ENCODE measurements at regions not wholly inside any gene's neighbourhood (a gene's known extent, or its start where the extent isn't known, plus 50 kb on each side); places are given as distances from the start of the nearest gene placed in this dataset.

DNA sequence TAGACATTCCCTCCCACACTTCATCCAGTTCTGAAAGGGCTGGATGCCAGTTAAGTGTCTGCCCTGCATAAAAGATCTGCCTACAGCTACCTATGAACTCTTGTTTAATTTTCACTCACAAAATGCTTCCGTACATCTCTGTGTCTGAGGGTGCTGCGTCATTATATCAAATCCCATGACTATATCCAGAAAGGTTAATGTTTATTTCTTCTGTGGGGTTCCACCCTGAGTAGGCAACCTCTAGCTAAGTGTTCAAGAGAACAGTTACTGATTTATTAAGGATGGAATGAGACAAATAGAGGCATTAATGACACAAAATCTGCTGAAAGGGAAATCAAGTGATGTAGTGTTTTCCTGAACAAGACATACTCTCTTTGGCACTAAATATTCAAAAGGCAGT, 220.2 kb downstream of the MTHFS start:
- H3K4me3 Mint-ChIP-seq = no peak overlapping the region
- H3K4me1 Mint-ChIP-seq (ENCODE audit: low read depth) = peaks cover 4% of the 10 kb centered on the region
- H3K27ac Mint-ChIP-seq = no peak overlapping the region
- H3K36me3 Mint-ChIP-seq (ENCODE audit: low read depth) = no peaks in the 10 kb centered on the region
- H3K27me3 Mint-ChIP-seq (ENCODE audit: low read depth) = peaks cover 3% of the 10 kb centered on the region
- H3K9me3 Mint-ChIP-seq = no peaks in the 10 kb centered on the region
- DNase-seq (ENCODE audit: low spot score) = no peak

GRCh38 chr15:79677241-79677640, 219.6 kb downstream of the MTHFS start:
- no peaks in the 10 kb centered on the region for H3K9me3 Mint-ChIP-seq
- peaks cover 4% of the 10 kb centered on the region for H3K4me1 Mint-ChIP-seq (ENCODE audit: low read depth)
- peaks cover 6% of the 10 kb centered on the region for H3K27me3 Mint-ChIP-seq (ENCODE audit: low read depth)
- no peak for DNase-seq (ENCODE audit: low spot score)
- no peak overlapping the region for H3K4me3 Mint-ChIP-seq
- no peak overlapping the region for H3K27ac Mint-ChIP-seq
- H3K36me3 Mint-ChIP-seq (ENCODE audit: low read depth) = no peaks in the 10 kb centered on the region

DNA sequence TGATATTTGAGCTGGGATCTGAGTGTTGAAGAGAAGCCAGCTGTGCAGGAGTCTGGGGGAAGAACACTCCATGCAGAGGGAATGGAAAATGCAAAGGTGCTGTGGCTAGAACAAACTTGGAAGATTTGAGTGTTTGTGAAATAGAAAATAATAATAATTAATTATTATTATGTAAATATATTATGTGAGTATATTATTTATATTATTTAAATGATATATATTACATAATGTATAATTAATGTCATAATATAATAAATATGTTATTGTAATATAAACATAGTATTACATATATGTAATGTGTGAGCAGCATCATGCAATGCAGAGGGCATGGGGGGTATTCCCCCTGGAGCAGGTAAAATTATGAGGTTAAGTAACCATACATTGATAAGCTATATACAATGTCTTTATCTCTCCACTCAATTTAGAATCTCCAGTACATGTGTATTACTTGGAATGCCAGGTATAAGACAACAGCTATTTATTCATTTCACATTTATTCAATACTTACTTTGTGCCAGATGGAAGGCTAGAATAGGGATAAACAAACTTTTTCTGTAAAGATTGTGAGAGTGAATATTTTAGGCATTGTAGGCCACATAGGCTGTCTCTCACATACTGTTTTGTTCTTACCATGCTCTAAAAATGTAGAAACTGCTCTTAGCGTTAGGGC, 218.6 kb downstream of the MTHFS start:
- H3K4me1 Mint-ChIP-seq (ENCODE audit: low read depth) = peaks cover 4% of the 10 kb centered on the region
- H3K27me3 Mint-ChIP-seq (ENCODE audit: low read depth) = peaks cover 8% of the 10 kb centered on the region
- no peaks in the 10 kb centered on the region for H3K9me3 Mint-ChIP-seq

GRCh38 chr15:79680720-79681119, 216.1 kb downstream of the MTHFS start:
- Mint-ChIP-seq H3K27me3 (ENCODE audit: low read depth) (peaks cover 5% of the 10 kb centered on the region), H3K9me3 (no peaks in the 10 kb centered on the region), H3K27ac (no peak overlapping the region), H3K36me3 (ENCODE audit: low read depth) (no peaks in the 10 kb centered on the region), H3K4me3 (no peak overlapping the region), H3K4me1 (ENCODE audit: low read depth) (peaks cover 1% of the 10 kb centered on the region)
- DNase-seq (ENCODE audit: low spot score) = no peak

More for the DNA sequence above, 218.6 kb downstream of the MTHFS start:
- H3K4me3 Mint-ChIP-seq = no peak overlapping the region
- no peak for DNase-seq (ENCODE audit: low spot score)
- H3K36me3 Mint-ChIP-seq (ENCODE audit: low read depth) = no peaks in the 10 kb centered on the region
- no peak overlapping the region for H3K27ac Mint-ChIP-seq

DNA sequence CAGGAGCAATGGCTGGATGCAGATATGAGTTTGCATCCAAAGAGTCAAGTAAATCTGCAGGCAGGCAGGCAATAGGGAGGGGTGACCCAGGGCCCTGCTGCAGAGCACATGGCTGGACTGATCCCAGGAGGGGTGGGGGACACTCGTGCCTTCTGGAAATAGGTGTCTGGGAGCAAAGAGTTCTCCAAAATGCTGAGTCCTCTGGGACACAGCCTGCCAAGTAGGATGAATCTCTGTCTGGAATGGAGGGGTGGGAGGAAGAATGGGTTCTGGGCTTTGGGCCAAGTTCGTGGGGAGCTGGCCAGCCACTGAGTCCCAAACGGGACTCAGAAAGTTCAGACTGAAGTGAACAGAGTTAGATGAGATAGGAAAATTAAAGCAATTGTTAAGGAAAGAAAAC, 214.5 kb downstream of the MTHFS start:
- Mint-ChIP-seq H3K4me3 (no peak overlapping the region), H3K27me3 (ENCODE audit: low read depth) (peaks cover 8% of the 10 kb centered on the region), H3K4me1 (ENCODE audit: low read depth) (peaks cover 1% of the 10 kb centered on the region), H3K9me3 (no peaks in the 10 kb centered on the region), H3K36me3 (ENCODE audit: low read depth) (no peaks in the 10 kb centered on the region), H3K27ac (no peak overlapping the region)
- DNase-seq (ENCODE audit: low spot score) = no peak

- Mint-ChIP-seq H3K27me3 (ENCODE audit: low read depth) (peaks cover 10% of the 10 kb centered on the region), H3K27ac (no peak overlapping the region), H3K4me1 (ENCODE audit: low read depth) (peaks cover 1% of the 10 kb centered on the region), H3K9me3 (no peaks in the 10 kb centered on the region), H3K36me3 (ENCODE audit: low read depth) (no peaks in the 10 kb centered on the region), H3K4me3 (no peak overlapping the region)
- no peak for DNase-seq (ENCODE audit: low spot score)
Measured at GRCh38 chr15:79682851-79683288, 213.9 kb downstream of the MTHFS start.

- H3K4me1 Mint-ChIP-seq (ENCODE audit: low read depth) = no peaks in the 10 kb centered on the region
- DNase-seq (ENCODE audit: low spot score) = no peak
- no peaks in the 10 kb centered on the region for H3K9me3 Mint-ChIP-seq
- peaks cover 18% of the 10 kb centered on the region for H3K27me3 Mint-ChIP-seq (ENCODE audit: low read depth)
- no peaks in the 10 kb centered on the region for H3K36me3 Mint-ChIP-seq (ENCODE audit: low read depth)
- H3K4me3 Mint-ChIP-seq = no peak overlapping the region
- H3K27ac Mint-ChIP-seq = no peak overlapping the region
Measured at GRCh38 chr15:79689030-79689429, 207.8 kb downstream of the MTHFS start.

- H3K9me3 Mint-ChIP-seq = no peaks in the 10 kb centered on the region
Measured at GRCh38 chr15:79700951-79701480, 195.8 kb downstream of the MTHFS start.

GRCh38 chr15:79702621-79703020, 194.2 kb downstream of the MTHFS start:
- no peak for DNase-seq (ENCODE audit: low spot score)
- Mint-ChIP-seq H3K27me3 (ENCODE audit: low read depth) (peaks cover 23% of the 10 kb centered on the region), H3K9me3 (no peaks in the 10 kb centered on the region), H3K4me1 (ENCODE audit: low read depth) (no peaks in the 10 kb centered on the region), H3K27ac (no peak overlapping the region), H3K36me3 (ENCODE audit: low read depth) (no peaks in the 10 kb centered on the region), H3K4me3 (no peak overlapping the region)

More at GRCh38 chr15:79700951-79701480, 195.8 kb downstream of the MTHFS start:
- peaks cover 20% of the 10 kb centered on the region for H3K27me3 Mint-ChIP-seq (ENCODE audit: low read depth)
- H3K27ac Mint-ChIP-seq = no peak overlapping the region
- no peak for DNase-seq (ENCODE audit: low spot score)
- no peaks in the 10 kb centered on the region for H3K36me3 Mint-ChIP-seq (ENCODE audit: low read depth)
- no peak overlapping the region for H3K4me3 Mint-ChIP-seq
- H3K4me1 Mint-ChIP-seq (ENCODE audit: low read depth) = no peaks in the 10 kb centered on the region

GRCh38 chr15:79721256-79721655, 175.6 kb downstream of the MTHFS start:
- Mint-ChIP-seq H3K4me1 (ENCODE audit: low read depth) (no peaks in the 10 kb centered on the region), H3K9me3 (no peaks in the 10 kb centered on the region), H3K36me3 (ENCODE audit: low read depth) (no peaks in the 10 kb centered on the region), H3K4me3 (no peak overlapping the region), H3K27ac (no peak overlapping the region), H3K27me3 (ENCODE audit: low read depth) (peaks cover 4% of the 10 kb centered on the region)
- no peak for DNase-seq (ENCODE audit: low spot score)

GRCh38 chr15:79724312-79724711, 172.5 kb downstream of the MTHFS start:
- H3K9me3 Mint-ChIP-seq = no peaks in the 10 kb centered on the region
- DNase-seq (ENCODE audit: low spot score) = no peak
- H3K4me3 Mint-ChIP-seq = no peak overlapping the region
- no peaks in the 10 kb centered on the region for H3K36me3 Mint-ChIP-seq (ENCODE audit: low read depth)
- no peak overlapping the region for H3K27ac Mint-ChIP-seq
- peaks cover 2% of the 10 kb centered on the region for H3K27me3 Mint-ChIP-seq (ENCODE audit: low read depth)
- no peaks in the 10 kb centered on the region for H3K4me1 Mint-ChIP-seq (ENCODE audit: low read depth)

DNA sequence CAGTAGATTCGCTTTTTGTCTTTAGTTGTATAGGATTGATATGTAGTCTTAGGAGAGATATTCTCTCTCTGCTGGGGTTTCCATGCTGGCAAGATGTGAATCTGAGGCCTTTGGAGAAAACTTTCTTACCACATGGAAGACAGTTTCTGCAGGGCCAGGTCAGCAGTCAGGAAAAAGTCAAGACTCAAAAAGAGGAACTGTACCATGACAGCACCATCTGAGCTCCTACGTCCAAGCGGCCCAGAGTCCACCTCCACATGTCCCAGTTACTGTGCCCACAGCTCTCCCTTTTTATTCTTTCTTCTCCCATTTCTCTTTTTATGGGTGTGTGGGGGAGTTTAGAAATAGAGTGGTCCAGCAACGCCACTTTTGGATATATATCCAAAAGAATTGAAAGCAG, 172.0 kb downstream of the MTHFS start:
- Mint-ChIP-seq H3K27me3 (ENCODE audit: low read depth) (peaks cover 2% of the 10 kb centered on the region), H3K27ac (no peak overlapping the region), H3K4me3 (no peak overlapping the region), H3K36me3 (ENCODE audit: low read depth) (no peaks in the 10 kb centered on the region), H3K9me3 (no peaks in the 10 kb centered on the region), H3K4me1 (ENCODE audit: low read depth) (no peaks in the 10 kb centered on the region)
- DNase-seq (ENCODE audit: low spot score) = no peak

- peaks cover 2% of the 10 kb centered on the region for H3K27me3 Mint-ChIP-seq (ENCODE audit: low read depth)
- H3K4me3 Mint-ChIP-seq = no peak overlapping the region
- H3K36me3 Mint-ChIP-seq (ENCODE audit: low read depth) = no peaks in the 10 kb centered on the region
Measured at GRCh38 chr15:79728867-79729266, 167.9 kb downstream of the MTHFS start.

GRCh38 chr15:79736435-79737000, 160.3 kb downstream of the MTHFS start:
- Mint-ChIP-seq H3K27me3 (ENCODE audit: low read depth) (peaks cover 4% of the 10 kb centered on the region), H3K9me3 (no peaks in the 10 kb centered on the region), H3K36me3 (ENCODE audit: low read depth) (no peaks in the 10 kb centered on the region), H3K4me3 (no peak overlapping the region), H3K4me1 (ENCODE audit: low read depth) (no peaks in the 10 kb centered on the region), H3K27ac (no peak overlapping the region)
- no peak for DNase-seq (ENCODE audit: low spot score)

More at GRCh38 chr15:79728867-79729266, 167.9 kb downstream of the MTHFS start:
- Mint-ChIP-seq H3K27ac (no peak overlapping the region), H3K4me1 (ENCODE audit: low read depth) (no peaks in the 10 kb centered on the region), H3K9me3 (no peaks in the 10 kb centered on the region)
- DNase-seq (ENCODE audit: low spot score) = no peak

Measured in T-helper 2 cell treated with Interferon-gamma antibody and Interleukin-4, amounts not matched to agents 5 μg/mL and 100 μg/mL, for 36 hours (primary cell).